GM19351 (cell line): ENCODE measurements at regions not wholly inside any gene's neighbourhood (a gene's known extent, or its start where the extent isn't known, plus 50 kb on each side); places are given as distances from the start of the nearest gene placed in this dataset.
"Not testable (repeated sequence)": the region's sequence is repeated elsewhere in the genome, so short reads cannot be mapped to it uniquely, and the experiment has no call there.

Experiments
- ATAC-seq: cut with Tn5 transposase; IDR thresholded peaks from one replicate; pipeline ENCODE4 v1.9.1; 2021; ENCODE audit warnings: mild to moderate bottlenecking, moderate library complexity; ENCODE audit not compliant: unreplicated experiment

- ATAC-seq, result not testable (repeated sequence)
Observed at GRCh38 chr6:11457422-11457821, 80.1 kb upstream of the TMEM170B start.

- ATAC-seq, result not testable (repeated sequence)
Observed at GRCh38 chr6:11452106-11452505, 85.4 kb upstream of the TMEM170B start.

- ATAC-seq, result no peak
Observed at GRCh38 chr6:11450037-11450436, 87.5 kb upstream of the TMEM170B start.

- ATAC-seq, result no peak
Observed at GRCh38 chr6:11449408-11449807, 88.1 kb upstream of the TMEM170B start.

- no peak for ATAC-seq
Observed at GRCh38 chr6:11448038-11448437, 89.5 kb upstream of the TMEM170B start.

GRCh38 chr6:11447265-11447664 lies 90.3 kb upstream of the TMEM170B start:
- ATAC-seq, result no peak

GRCh38 chr6:11445146-11445545 lies 92.4 kb upstream of the TMEM170B start:
- ATAC-seq, result no peak

- ATAC-seq, result not testable (repeated sequence)
Observed at GRCh38 chr6:11443125-11443524, 94.4 kb upstream of the TMEM170B start.

GRCh38 chr6:11442495-11442894 lies 95.1 kb upstream of the TMEM170B start:
- no peak for ATAC-seq

GRCh38 chr6:11439876-11440275 lies 97.7 kb upstream of the TMEM170B start:
- ATAC-seq, result no peak

GRCh38 chr6:11439017-11439420 lies 98.5 kb upstream of the TMEM170B start:
- ATAC-seq, result no peak

- no peak for ATAC-seq
Observed at GRCh38 chr6:11437824-11438459, 99.6 kb upstream of the TMEM170B start.

GRCh38 chr6:11436508-11437096 lies 100.9 kb upstream of the TMEM170B start:
- ATAC-seq, result no peak

GRCh38 chr6:11434565-11435326 lies 102.8 kb upstream of the TMEM170B start:
- ATAC-seq, result no peak

GRCh38 chr6:11433860-11434259 lies 103.7 kb upstream of the TMEM170B start:
- no peak for ATAC-seq

- ATAC-seq, result no peak
Observed at GRCh38 chr6:11432713-11433450, 104.7 kb upstream of the TMEM170B start.

GRCh38 chr6:11432091-11432490 lies 105.5 kb upstream of the TMEM170B start:
- ATAC-seq, result no peak

- ATAC-seq, result no peak
Observed at GRCh38 chr6:11431455-11431937, 106.1 kb upstream of the TMEM170B start.

- no peak for ATAC-seq
Observed at GRCh38 chr6:11430036-11430435, 107.5 kb upstream of the TMEM170B start.

GRCh38 chr6:11429577-11429976 lies 108.0 kb upstream of the TMEM170B start:
- ATAC-seq, result no peak

GRCh38 chr6:11428895-11429294 lies 108.7 kb upstream of the TMEM170B start:
- no peak for ATAC-seq
